Effector memory CD4-positive, alpha-beta T cell (primary cell): ENCODE measurements at regions not wholly inside any gene's neighbourhood (a gene's known extent, or its start where the extent isn't known, plus 50 kb on each side); places are given as distances from the start of the nearest gene placed in this dataset.

ENCODE experiments used
- DNase-seq, 3 donors: peaks; one replicate each; pipeline ENCODE4 v3.0.0-alpha.2; 2020
- H3K27ac ChIP-seq: 2 replicates; pipeline ENCODE4 v1.7.0; 2013; ENCODE audit warnings: mild to moderate bottlenecking, low read length, moderate library complexity; ENCODE audit not compliant: insufficient read depth, poor library complexity, severe bottlenecking
- H3K27me3 ChIP-seq: replicated peaks from 2 replicates; pipeline ENCODE4 v1.7.0; 2013; ENCODE audit warnings: mild to moderate bottlenecking, low read length; ENCODE audit not compliant: insufficient read depth, control insufficient read depth, poor library complexity, severe bottlenecking
- H3K36me3 ChIP-seq: 2 replicates; pipeline ENCODE4 v1.7.0; 2013; ENCODE audit warnings: mild to moderate bottlenecking, low read length, moderate library complexity; ENCODE audit not compliant: control insufficient read depth, insufficient read depth
- H3K4me1 ChIP-seq: 2 replicates; pipeline ENCODE4 v1.7.0; 2013; ENCODE audit warnings: low read length, mild to moderate bottlenecking; ENCODE audit not compliant: control insufficient read depth, insufficient read depth, poor library complexity, severe bottlenecking
- H3K4me3 ChIP-seq: 2 replicates; pipeline ENCODE4 v1.7.0; 2013; ENCODE audit warnings: low read length, low read depth, mild to moderate bottlenecking; ENCODE audit not compliant: insufficient read depth, poor library complexity, severe bottlenecking
- H3K9me3 ChIP-seq: 2 replicates; pipeline ENCODE4 v1.7.0; 2013; ENCODE audit warnings: mild to moderate bottlenecking, low read length, moderate library complexity; ENCODE audit not compliant: control insufficient read depth

- H3K9me3 ChIP-seq = no peaks in the 10 kb centered on the region
- no peaks in the 10 kb centered on the region for H3K4me1 ChIP-seq
- H3K36me3 ChIP-seq = no peaks in the 10 kb centered on the region
- H3K4me3 ChIP-seq = no peak overlapping the region
- no peaks in the 10 kb centered on the region for H3K27me3 ChIP-seq
- no peak for DNase-seq
- no peak overlapping the region for H3K27ac ChIP-seq
Measured at GRCh38 chr21:17438635-17439034, 74.2 kb upstream of the CXADR start.

- no peaks in the 10 kb centered on the region for H3K36me3 ChIP-seq
- no peaks in the 10 kb centered on the region for H3K4me1 ChIP-seq
- no peak overlapping the region for H3K4me3 ChIP-seq
- no peak overlapping the region for H3K27ac ChIP-seq
- no peak for DNase-seq
- H3K9me3 ChIP-seq = no peaks in the 10 kb centered on the region
- H3K27me3 ChIP-seq = no peaks in the 10 kb centered on the region
Measured at GRCh38 chr21:17440969-17441368, 71.9 kb upstream of the CXADR start.

- Histone ChIP-seq H3K4me3 (no peak overlapping the region), H3K27me3 (no peaks in the 10 kb centered on the region), H3K36me3 (no peaks in the 10 kb centered on the region), H3K27ac (no peak overlapping the region), H3K9me3 (no peaks in the 10 kb centered on the region), H3K4me1 (no peaks in the 10 kb centered on the region)
- DNase-seq = no peak
Measured at GRCh38 chr21:17441370-17441769, 71.5 kb upstream of the CXADR start.

GRCh38 chr21:17442165-17442564 lies 70.7 kb upstream of the CXADR start:
- DNase-seq = no peak
- H3K4me1 ChIP-seq = no peaks in the 10 kb centered on the region
- no peak overlapping the region for H3K4me3 ChIP-seq
- no peaks in the 10 kb centered on the region for H3K36me3 ChIP-seq
- no peaks in the 10 kb centered on the region for H3K27me3 ChIP-seq
- no peaks in the 10 kb centered on the region for H3K9me3 ChIP-seq
- H3K27ac ChIP-seq = no peak overlapping the region

- no peak for DNase-seq
- H3K27ac ChIP-seq = no peak overlapping the region
- no peaks in the 10 kb centered on the region for H3K4me1 ChIP-seq
- H3K36me3 ChIP-seq = no peaks in the 10 kb centered on the region
- no peak overlapping the region for H3K4me3 ChIP-seq
- no peaks in the 10 kb centered on the region for H3K27me3 ChIP-seq
- no peaks in the 10 kb centered on the region for H3K9me3 ChIP-seq
Measured at GRCh38 chr21:17444828-17445227, 68.0 kb upstream of the CXADR start.

- no peak overlapping the region for H3K4me3 ChIP-seq
- H3K27ac ChIP-seq = no peak overlapping the region
- no peaks in the 10 kb centered on the region for H3K4me1 ChIP-seq
- no peaks in the 10 kb centered on the region for H3K36me3 ChIP-seq
- DNase-seq = no peak
- no peaks in the 10 kb centered on the region for H3K27me3 ChIP-seq
- H3K9me3 ChIP-seq = no peaks in the 10 kb centered on the region
Measured at GRCh38 chr21:17446737-17447136, 66.1 kb upstream of the CXADR start.

- DNase-seq = no peak
- H3K36me3 ChIP-seq = no peaks in the 10 kb centered on the region
- no peak overlapping the region for H3K4me3 ChIP-seq
- no peak overlapping the region for H3K27ac ChIP-seq
- H3K27me3 ChIP-seq = no peaks in the 10 kb centered on the region
- no peaks in the 10 kb centered on the region for H3K9me3 ChIP-seq
- no peaks in the 10 kb centered on the region for H3K4me1 ChIP-seq
Measured at GRCh38 chr21:17449701-17450100, 63.1 kb upstream of the CXADR start.

- Histone ChIP-seq H3K36me3 (no peaks in the 10 kb centered on the region), H3K9me3 (no peaks in the 10 kb centered on the region), H3K27me3 (no peaks in the 10 kb centered on the region), H3K27ac (no peak overlapping the region), H3K4me3 (no peak overlapping the region), H3K4me1 (no peaks in the 10 kb centered on the region)
- DNase-seq = no peak
Measured at GRCh38 chr21:17451364-17451891, 61.4 kb upstream of the CXADR start.

- Histone ChIP-seq H3K36me3 (no peaks in the 10 kb centered on the region), H3K27me3 (no peaks in the 10 kb centered on the region), H3K27ac (no peak overlapping the region), H3K4me1 (no peaks in the 10 kb centered on the region), H3K9me3 (no peaks in the 10 kb centered on the region), H3K4me3 (no peak overlapping the region)
- DNase-seq = no peak
Measured at GRCh38 chr21:17454315-17455027, 58.4 kb upstream of the CXADR start.

GRCh38 chr21:17455028-17455353 lies 57.9 kb upstream of the CXADR start:
- no peak overlapping the region for H3K4me3 ChIP-seq
- H3K27me3 ChIP-seq = no peaks in the 10 kb centered on the region
- H3K36me3 ChIP-seq = no peaks in the 10 kb centered on the region
- no peak overlapping the region for H3K27ac ChIP-seq
- no peaks in the 10 kb centered on the region for H3K9me3 ChIP-seq
- no peaks in the 10 kb centered on the region for H3K4me1 ChIP-seq
- no peak for DNase-seq
